ENCODE measurements at regions not wholly inside any gene's neighbourhood (a gene's known extent, or its start where the extent isn't known, plus 50 kb on each side); places are given as distances from the start of the nearest gene placed in this dataset.

DNA sequence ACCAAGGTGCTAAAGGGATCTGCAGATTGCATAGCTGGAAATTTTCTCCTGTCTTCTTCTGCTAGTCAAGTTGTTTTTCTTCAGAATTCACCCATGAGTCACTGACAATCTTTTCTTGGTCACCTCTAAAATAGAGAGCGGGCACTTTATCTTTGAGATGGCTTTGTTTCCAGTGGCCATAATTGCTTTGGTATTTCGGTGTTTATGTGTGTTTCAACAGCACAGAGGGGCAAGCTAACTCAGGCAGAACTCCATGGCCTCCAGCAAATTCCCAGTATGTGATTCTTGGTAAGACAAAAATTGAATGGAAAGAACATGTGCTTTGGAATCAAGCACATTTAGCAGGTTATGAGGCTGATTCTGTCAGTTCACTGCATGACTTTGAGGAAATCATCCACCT lies 656.8 kb downstream of the VRK1 start:
- Histone ChIP-seq H3K36me3 (ENCODE audit: control insufficient read depth, insufficient read depth, low read length) (no peaks in the 10 kb centered on the region), H3K9me3 (ENCODE audit: control insufficient read depth, low read length) (no peaks in the 10 kb centered on the region), H2AFZ (no peak overlapping the region), H3K4me3 (ENCODE audit: low read depth, low read length) (no peak overlapping the region), H3K79me2 (no peaks in the 10 kb centered on the region), H3K9ac (no peak overlapping the region), H3K4me2 (ENCODE audit: low read length) (no peak overlapping the region), H3K27ac (no peak overlapping the region), H3K27me3 (ENCODE audit: control insufficient read depth, insufficient read depth, low read length) (no peaks in the 10 kb centered on the region), H3K4me1 (no peaks in the 10 kb centered on the region)
- TF ChIP-seq, protein P1, sequence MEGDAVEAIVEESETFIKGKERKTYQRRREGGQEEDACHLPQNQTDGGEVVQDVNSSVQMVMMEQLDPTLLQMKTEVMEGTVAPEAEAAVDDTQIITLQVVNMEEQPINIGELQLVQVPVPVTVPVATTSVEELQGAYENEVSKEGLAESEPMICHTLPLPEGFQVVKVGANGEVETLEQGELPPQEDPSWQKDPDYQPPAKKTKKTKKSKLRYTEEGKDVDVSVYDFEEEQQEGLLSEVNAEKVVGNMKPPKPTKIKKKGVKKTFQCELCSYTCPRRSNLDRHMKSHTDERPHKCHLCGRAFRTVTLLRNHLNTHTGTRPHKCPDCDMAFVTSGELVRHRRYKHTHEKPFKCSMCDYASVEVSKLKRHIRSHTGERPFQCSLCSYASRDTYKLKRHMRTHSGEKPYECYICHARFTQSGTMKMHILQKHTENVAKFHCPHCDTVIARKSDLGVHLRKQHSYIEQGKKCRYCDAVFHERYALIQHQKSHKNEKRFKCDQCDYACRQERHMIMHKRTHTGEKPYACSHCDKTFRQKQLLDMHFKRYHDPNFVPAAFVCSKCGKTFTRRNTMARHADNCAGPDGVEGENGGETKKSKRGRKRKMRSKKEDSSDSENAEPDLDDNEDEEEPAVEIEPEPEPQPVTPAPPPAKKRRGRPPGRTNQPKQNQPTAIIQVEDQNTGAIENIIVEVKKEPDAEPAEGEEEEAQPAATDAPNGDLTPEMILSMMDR (IDR thresholded peaks at IDR 0.05) = no peak

DNA sequence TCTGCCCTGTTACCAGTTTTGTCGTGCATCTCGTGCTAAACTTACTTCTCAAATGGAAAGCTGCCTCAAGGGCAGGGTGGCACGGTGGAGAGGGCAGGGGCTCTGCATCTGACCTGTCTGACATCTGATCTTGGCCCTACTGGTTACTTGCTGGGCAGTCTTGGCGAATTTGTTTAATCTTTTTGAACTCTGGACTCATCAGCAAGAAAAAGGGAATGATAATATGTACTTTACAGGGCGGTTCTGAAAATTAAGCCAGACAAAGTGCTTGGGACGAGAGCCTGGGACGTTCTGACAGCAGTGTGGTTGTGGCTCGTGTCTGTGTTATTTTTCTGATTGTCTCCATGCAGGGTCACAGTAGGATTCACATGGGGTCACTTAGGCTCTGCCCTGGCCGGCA lies 659.3 kb downstream of the VRK1 start:
- H3K4me3 ChIP-seq (ENCODE audit: low read depth, low read length) = no peak overlapping the region
- TF ChIP-seq, protein P1 (IDR thresholded peaks at IDR 0.05) = no peak
- H3K4me1 ChIP-seq = no peaks in the 10 kb centered on the region

DNA sequence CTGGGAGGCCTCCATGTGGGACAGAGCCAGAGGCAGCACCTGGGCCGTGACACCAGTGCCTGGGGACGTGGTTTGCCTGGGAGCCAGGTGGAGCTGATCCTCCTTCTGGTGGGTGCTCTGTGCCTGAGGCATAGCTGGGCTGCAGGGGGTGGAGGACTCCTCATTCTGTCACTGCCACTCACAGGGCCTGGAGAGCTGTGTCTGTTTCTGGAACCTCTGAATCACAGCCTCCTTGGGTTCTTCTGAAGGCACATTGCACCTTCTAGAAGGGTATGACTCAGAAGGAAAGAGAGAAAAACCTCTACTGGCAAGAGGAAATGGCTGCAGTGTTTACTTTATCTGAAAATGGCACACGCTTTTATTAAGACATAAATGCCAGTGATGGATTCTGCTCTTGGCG lies 659.8 kb downstream of the VRK1 start:
- no peaks in the 10 kb centered on the region for H3K36me3 ChIP-seq (ENCODE audit: control insufficient read depth, insufficient read depth, low read length)
- TF ChIP-seq, protein P1 (IDR thresholded peaks at IDR 0.05) = no peak

More for the DNA sequence above, 659.3 kb downstream of the VRK1 start:
- no peaks in the 10 kb centered on the region for H3K9me3 ChIP-seq (ENCODE audit: control insufficient read depth, low read length)
- H2AFZ ChIP-seq = no peak overlapping the region
- H3K27me3 ChIP-seq (ENCODE audit: control insufficient read depth, insufficient read depth, low read length) = no peaks in the 10 kb centered on the region
- no peaks in the 10 kb centered on the region for H3K36me3 ChIP-seq (ENCODE audit: control insufficient read depth, insufficient read depth, low read length)
- H3K4me2 ChIP-seq (ENCODE audit: low read length) = no peak overlapping the region
- H3K27ac ChIP-seq = no peak overlapping the region
- H3K9ac ChIP-seq = no peak overlapping the region
- H3K79me2 ChIP-seq = no peaks in the 10 kb centered on the region

DNA sequence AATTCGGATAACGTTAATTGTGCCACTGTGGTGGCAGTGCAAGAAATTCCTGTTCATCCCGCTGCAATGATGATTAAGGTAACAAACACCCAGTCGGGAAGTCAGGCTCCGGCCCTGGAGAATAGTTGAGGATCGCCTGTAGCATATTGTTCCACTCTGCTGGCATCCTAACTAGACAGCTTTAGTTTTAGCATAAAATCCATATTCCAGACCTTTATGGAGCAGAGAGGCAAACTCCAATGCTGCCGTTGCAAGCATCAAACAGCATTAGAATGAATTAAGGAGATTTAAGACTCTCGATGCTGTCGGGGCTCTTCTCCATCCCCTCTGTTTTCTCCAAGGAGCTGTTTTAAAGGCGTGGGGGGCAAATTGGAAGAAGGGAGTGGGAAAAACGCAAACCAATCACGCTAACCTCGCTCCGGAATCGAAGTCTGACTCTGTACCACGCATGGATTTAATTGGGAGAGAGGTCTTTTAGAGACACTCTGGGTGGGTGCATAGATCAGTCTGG lies 660.4 kb downstream of the VRK1 start:
- H3K27ac ChIP-seq = no peak overlapping the region
- H3K27me3 ChIP-seq (ENCODE audit: control insufficient read depth, insufficient read depth, low read length) = no peaks in the 10 kb centered on the region

More for the DNA sequence above, 659.8 kb downstream of the VRK1 start:
- Histone ChIP-seq H3K9me3 (ENCODE audit: control insufficient read depth, low read length) (no peaks in the 10 kb centered on the region), H2AFZ (no peak overlapping the region), H3K27ac (no peak overlapping the region), H3K4me1 (no peaks in the 10 kb centered on the region), H3K4me3 (ENCODE audit: low read depth, low read length) (no peak overlapping the region), H3K79me2 (no peaks in the 10 kb centered on the region), H3K27me3 (ENCODE audit: control insufficient read depth, insufficient read depth, low read length) (no peaks in the 10 kb centered on the region), H3K4me2 (ENCODE audit: low read length) (no peak overlapping the region), H3K9ac (no peak overlapping the region)

DNA sequence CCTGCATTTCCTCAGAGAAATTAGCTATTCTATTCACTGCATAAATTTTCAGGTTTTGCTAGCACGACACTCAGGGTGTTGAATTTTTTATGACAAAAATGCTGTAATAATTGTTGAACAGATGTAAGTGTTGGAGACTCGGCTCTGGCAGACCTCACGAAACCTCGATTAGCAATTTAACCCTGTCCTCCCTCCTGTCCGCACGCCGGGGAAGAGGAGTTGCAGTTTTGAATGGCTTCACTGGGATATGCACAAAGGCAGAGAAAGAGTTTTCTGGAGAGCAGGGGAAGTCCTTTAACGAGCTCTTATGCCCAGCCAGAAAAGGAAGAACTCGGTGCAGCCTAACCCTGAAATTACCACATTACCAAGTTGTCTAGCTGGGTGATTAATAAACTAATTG lies 661.1 kb downstream of the VRK1 start:
- peak overlapping the region; percentile 87 for H2AFZ ChIP-seq
- no peak overlapping the region for H3K9ac ChIP-seq
- H3K4me1 ChIP-seq = no peaks in the 10 kb centered on the region
- H3K27me3 ChIP-seq (ENCODE audit: control insufficient read depth, insufficient read depth, low read length) = no peaks in the 10 kb centered on the region
- no peaks in the 10 kb centered on the region for H3K79me2 ChIP-seq
- H3K36me3 ChIP-seq (ENCODE audit: control insufficient read depth, insufficient read depth, low read length) = no peaks in the 10 kb centered on the region
- H3K27ac ChIP-seq = no peak overlapping the region
- no peaks in the 10 kb centered on the region for H3K9me3 ChIP-seq (ENCODE audit: control insufficient read depth, low read length)
- H3K4me2 ChIP-seq (ENCODE audit: low read length) = peak overlapping the region; percentile 86
- TF ChIP-seq, protein P1 (IDR thresholded peaks at IDR 0.05) = no peak
- peak overlapping the region; percentile 47 for H3K4me3 ChIP-seq (ENCODE audit: low read depth, low read length)

More for the DNA sequence above, 660.4 kb downstream of the VRK1 start:
- no peaks in the 10 kb centered on the region for H3K9me3 ChIP-seq (ENCODE audit: control insufficient read depth, low read length)
- TF ChIP-seq, protein P1 (IDR thresholded peaks at IDR 0.05) = no peak
- H3K36me3 ChIP-seq (ENCODE audit: control insufficient read depth, insufficient read depth, low read length) = no peaks in the 10 kb centered on the region
- no peak overlapping the region for H2AFZ ChIP-seq
- H3K9ac ChIP-seq = no peak overlapping the region
- no peaks in the 10 kb centered on the region for H3K79me2 ChIP-seq
- H3K4me1 ChIP-seq = no peaks in the 10 kb centered on the region
- H3K4me3 ChIP-seq (ENCODE audit: low read depth, low read length) = no peak overlapping the region
- H3K4me2 ChIP-seq (ENCODE audit: low read length) = no peak overlapping the region
